Body of pancreas (tissue), 4 donors: ENCODE measurements at regions not wholly inside any gene's neighbourhood (a gene's known extent, or its start where the extent isn't known, plus 50 kb on each side); places are given as distances from the start of the nearest gene placed in this dataset.

Source experiments
- ATAC-seq: fragments of 150-250 bp; one replicate; pipeline ENCODE4 v1.9.1; 2016
- DNase-seq, 4 donors: peaks; one replicate each; pipeline ENCODE4 v3.0.0-alpha.2; 2019
- H3K27ac ChIP-seq, 4 donors: fragments of 200-600 bp; sonication (generic); 1 replicate in 3 of 4; 2 replicates in 1 of 4; pipeline versions ENCODE4 v1.5.1 to v1.6.1; 2016 to 2019; ENCODE audit warnings: mild to moderate bottlenecking in 1 of 4, mixed read lengths in 1 of 4, moderate library complexity in 1 of 4
- H3K27me3 ChIP-seq, 2 donors: fragments of 200-600 bp; sonication (generic); one replicate each; pipeline ENCODE4 v1.6.0; 2016; ENCODE audit warnings: mild to moderate bottlenecking in 1 of 2
- H3K36me3 ChIP-seq, 2 donors: fragments of 200-600 bp; sonication (generic); replicated peaks in 1 of 2; 2 replicates each; pipeline ENCODE4 v1.5.1; 2016; ENCODE audit warnings: low read depth in 2 of 2; ENCODE audit not compliant: insufficient read depth in 1 of 2
- H3K4me1 ChIP-seq: fragments of 200-600 bp; sonication (generic); one replicate; pipeline ENCODE4 v1.6.0; 2016
- H3K4me3 ChIP-seq, 2 donors: fragments of 200-600 bp; sonication (generic); 1 replicate in 1 of 2; 2 replicates in 1 of 2; pipeline ENCODE4 v1.5.1; 2016 to 2019
- H3K9me3 ChIP-seq, 3 donors: fragments of 200-600 bp; sonication (generic); 1 replicate in 2 of 3; 2 replicates in 1 of 3; pipeline ENCODE4 v1.5.1; 2016
- POLR2A ChIP-seq, 3 donors: fragments of 450-650 bp; IDR thresholded peaks; one replicate each; pipeline ENCODE4 v1.6.1; 2016; ENCODE audit warnings: antibody characterized with exemption in 3 of 3, mild to moderate bottlenecking in 2 of 3
- WGBS, 2 donors: methylation state at CpG; one replicate each; pipeline ENCODE4 v1.1.5; 2017; 5-methylcytosine and 5-hydroxymethylcytosine counted together
- intact Hi-C: fragments of 100-400 bp; cut with DNase I; formaldehyde crosslinking; loops from one replicate; pipeline ENCODE4 v1.15.1; 2023
- TF ChIP-seq, protein P1 (sequence below), 7 experiments: fragments of 450-650 bp in 4 of 7; fragments of 200-600 bp in 3 of 7; sonication (generic) in 3 of 7; IDR thresholded peaks; one replicate each; pipeline ENCODE4 v1.5.1; 2016 to 2019; ENCODE audit warnings: antibody characterized with exemption in 7 of 7

DNA sequence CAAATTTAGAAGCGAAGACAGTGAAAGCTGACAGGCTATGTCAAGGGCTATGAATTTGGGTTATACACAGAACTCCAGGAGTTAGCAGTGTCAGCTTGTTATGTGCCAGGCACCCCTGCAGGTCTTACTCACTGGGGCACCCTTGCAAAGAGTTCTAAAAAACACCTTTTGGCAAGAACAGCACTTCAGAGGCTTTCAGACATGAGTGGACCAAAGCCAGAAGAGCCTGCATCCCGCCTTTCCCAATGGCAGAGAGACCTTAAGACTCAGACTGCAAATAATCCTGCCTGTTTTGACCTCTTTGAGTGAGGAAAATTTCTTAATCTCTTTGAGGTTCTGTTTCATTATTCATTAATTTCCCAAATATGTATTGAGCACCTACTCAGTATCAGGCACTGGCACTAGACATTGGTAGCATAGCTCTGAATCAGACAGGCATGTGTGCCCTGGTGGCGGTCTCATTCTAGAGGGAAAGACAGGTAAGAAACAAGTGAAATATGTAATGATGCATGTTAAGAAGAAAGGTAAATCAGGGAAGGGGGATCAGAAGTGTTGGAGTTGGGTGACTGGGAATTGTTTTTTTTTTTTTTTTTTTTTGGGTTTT is 280.0 kb downstream of the KBTBD8 start:
- no peaks in the 10 kb centered on the region for H3K27me3 ChIP-seq
- intact Hi-C loops = no loop called here
- no peaks in the 10 kb centered on the region for H3K36me3 ChIP-seq
- no peak for TF ChIP-seq POLR2A (IDR thresholded peaks at IDR 0.05)
- TF ChIP-seq, protein P1, sequence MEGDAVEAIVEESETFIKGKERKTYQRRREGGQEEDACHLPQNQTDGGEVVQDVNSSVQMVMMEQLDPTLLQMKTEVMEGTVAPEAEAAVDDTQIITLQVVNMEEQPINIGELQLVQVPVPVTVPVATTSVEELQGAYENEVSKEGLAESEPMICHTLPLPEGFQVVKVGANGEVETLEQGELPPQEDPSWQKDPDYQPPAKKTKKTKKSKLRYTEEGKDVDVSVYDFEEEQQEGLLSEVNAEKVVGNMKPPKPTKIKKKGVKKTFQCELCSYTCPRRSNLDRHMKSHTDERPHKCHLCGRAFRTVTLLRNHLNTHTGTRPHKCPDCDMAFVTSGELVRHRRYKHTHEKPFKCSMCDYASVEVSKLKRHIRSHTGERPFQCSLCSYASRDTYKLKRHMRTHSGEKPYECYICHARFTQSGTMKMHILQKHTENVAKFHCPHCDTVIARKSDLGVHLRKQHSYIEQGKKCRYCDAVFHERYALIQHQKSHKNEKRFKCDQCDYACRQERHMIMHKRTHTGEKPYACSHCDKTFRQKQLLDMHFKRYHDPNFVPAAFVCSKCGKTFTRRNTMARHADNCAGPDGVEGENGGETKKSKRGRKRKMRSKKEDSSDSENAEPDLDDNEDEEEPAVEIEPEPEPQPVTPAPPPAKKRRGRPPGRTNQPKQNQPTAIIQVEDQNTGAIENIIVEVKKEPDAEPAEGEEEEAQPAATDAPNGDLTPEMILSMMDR (IDR thresholded peaks at IDR 0.05) = no peak
- no peaks in the 10 kb centered on the region for H3K4me1 ChIP-seq
- H3K4me3 ChIP-seq = no peak overlapping the region
- no peak overlapping the region for H3K27ac ChIP-seq
- H3K9me3 ChIP-seq = no peaks in the 10 kb centered on the region
- no peak for DNase-seq
- ATAC-seq = no peak
- WGBS, 2 donors = 70 to 92% methylated on average over 3 of the region's 3 CpGs

DNA sequence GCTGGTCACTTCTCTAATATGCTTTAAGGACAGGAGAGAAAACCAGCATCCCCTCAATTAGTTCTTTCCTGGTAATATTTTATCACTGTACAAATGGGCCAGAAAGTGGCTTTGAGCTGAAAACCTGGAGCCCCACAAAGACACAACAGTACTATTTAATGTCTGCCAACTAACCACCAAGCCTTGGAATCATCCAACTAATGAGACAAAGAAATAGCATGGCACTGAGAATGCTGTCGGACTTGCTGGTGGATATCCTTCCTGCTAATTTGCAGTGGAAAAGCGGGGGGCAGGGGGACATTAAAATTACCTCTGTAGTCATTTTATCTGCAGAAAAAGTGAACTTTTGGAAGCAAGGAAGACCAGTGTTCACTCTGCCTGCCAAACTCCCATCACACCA is 288.5 kb downstream of the KBTBD8 start:
- no peaks in the 10 kb centered on the region for H3K36me3 ChIP-seq
- no peaks in the 10 kb centered on the region for H3K4me1 ChIP-seq
- WGBS, 2 donors = 68 to 76% methylated on average over 2 of the region's 2 CpGs
- TF ChIP-seq, protein P1 (IDR thresholded peaks at IDR 0.05) = no peak
- TF ChIP-seq POLR2A (IDR thresholded peaks at IDR 0.05) = no peak
- no peaks in the 10 kb centered on the region for H3K9me3 ChIP-seq
- DNase-seq (no peak), ATAC-seq (no peak)
- H3K27ac ChIP-seq = no peak overlapping the region
- no peak overlapping the region for H3K4me3 ChIP-seq
- intact Hi-C loops = no loop called here
- H3K27me3 ChIP-seq = no peaks in the 10 kb centered on the region

DNA sequence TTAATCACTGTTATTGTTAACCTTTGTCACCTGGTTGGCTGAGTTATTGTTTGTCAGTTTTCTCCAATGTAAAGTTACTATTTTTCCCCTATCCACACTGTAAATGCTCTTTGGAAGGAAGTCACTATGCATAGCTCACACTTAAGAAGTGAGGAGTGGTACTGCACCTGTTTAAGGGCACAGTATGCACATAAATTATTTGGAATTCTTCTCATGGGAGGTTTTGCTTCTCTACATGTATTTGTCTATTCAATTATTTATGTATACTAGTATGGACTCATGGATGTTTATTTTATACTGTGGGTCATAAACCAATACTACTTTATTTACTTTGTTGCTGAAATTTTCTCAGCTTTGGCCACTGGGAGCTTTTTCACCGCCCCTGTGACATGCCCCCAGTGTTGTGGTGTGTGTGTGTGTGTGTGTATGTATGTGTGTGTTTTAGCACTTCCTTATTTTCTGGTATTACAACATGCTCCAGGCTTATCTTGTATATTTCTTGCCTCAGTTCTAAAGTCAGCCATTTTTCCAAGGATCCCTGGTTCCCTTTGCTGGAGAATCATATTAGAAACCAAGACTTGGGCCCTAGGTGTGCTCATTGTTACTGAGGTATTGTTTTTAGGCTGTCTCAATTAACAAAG is 290.5 kb downstream of the KBTBD8 start:
- DNase-seq (peak in 1 of 4 donors; percentile 4), ATAC-seq (no peak)
- WGBS, 2 donors = 39 to 63% methylated on average over 1 of the region's 1 CpG
- TF ChIP-seq, protein P1 (IDR thresholded peaks at IDR 0.05) = no peak
- no peak for TF ChIP-seq POLR2A (IDR thresholded peaks at IDR 0.05)
- no peaks in the 10 kb centered on the region for H3K36me3 ChIP-seq
- H3K4me3 ChIP-seq = no peak overlapping the region
- no peaks in the 10 kb centered on the region for H3K4me1 ChIP-seq
- no peaks in the 10 kb centered on the region for H3K27me3 ChIP-seq
- intact Hi-C loops = no loop called here
- H3K27ac ChIP-seq = no peak overlapping the region
- H3K9me3 ChIP-seq = no peaks in the 10 kb centered on the region

DNA sequence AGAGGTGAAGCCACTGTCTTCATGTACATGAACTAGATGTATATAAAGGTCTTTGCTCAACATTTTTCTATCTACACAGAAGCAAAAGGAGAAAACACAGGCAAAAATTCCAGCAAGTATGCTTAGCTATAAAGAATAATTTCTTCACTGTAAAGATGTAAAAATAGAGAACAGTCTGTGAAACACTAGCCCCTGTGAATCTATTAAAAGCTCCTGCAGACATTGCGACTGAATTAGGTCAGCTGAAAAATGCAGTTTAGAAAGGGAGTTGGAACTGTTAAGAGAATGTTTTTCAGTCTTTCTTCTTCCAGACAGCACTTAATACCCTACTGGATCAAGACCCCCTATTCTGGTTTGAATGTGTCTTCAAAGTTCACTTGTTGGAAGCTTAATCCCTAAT is 291.5 kb downstream of the KBTBD8 start:
- no peaks in the 10 kb centered on the region for H3K36me3 ChIP-seq
- H3K4me3 ChIP-seq = no peak overlapping the region
- H3K4me1 ChIP-seq = no peaks in the 10 kb centered on the region
- DNase-seq = no peak
- ATAC-seq = no peak
- intact Hi-C loops = no loop called here
- H3K27ac ChIP-seq = no peak overlapping the region
- WGBS, 2 donors = 75 to 88% methylated on average over 1 of the region's 1 CpG
- TF ChIP-seq, protein P1 (IDR thresholded peaks at IDR 0.05) = no peak
- TF ChIP-seq POLR2A (IDR thresholded peaks at IDR 0.05) = no peak
- no peaks in the 10 kb centered on the region for H3K9me3 ChIP-seq
- no peaks in the 10 kb centered on the region for H3K27me3 ChIP-seq

DNA sequence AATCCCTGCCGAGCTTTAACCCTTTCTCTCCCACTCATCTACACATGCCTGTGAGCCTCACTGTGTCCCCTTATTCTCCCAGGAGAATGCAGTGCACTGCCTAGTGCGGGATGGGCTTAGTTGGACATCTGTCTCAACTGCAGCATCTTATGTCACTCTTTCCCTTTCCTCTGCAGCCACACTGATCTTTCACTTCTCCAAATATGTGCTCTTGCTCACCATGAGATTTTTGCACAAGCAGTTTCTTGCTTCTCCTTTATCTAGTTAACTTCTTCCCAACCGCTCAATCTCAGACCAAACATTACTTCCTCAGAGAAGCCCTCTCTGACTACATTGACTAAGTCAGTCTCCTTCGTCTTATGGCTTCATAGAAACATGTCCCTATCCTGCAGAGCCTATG is 292.3 kb downstream of the KBTBD8 start:
- intact Hi-C loops = no loop called here
- H3K36me3 ChIP-seq = no peaks in the 10 kb centered on the region
- H3K9me3 ChIP-seq = no peaks in the 10 kb centered on the region
- WGBS, 2 donors = 56 to 75% methylated on average over 4 of the region's 4 CpGs
- H3K4me3 ChIP-seq = no peak overlapping the region
- TF ChIP-seq POLR2A (IDR thresholded peaks at IDR 0.05) = no peak
- TF ChIP-seq, protein P1 (IDR thresholded peaks at IDR 0.05) = no peak
- H3K4me1 ChIP-seq = no peaks in the 10 kb centered on the region
- no peak for ATAC-seq
- H3K27me3 ChIP-seq = no peaks in the 10 kb centered on the region
- peak in 1 of 4 donors; percentile 24 for DNase-seq
- no peak overlapping the region for H3K27ac ChIP-seq
